HG03103 (cell line): ENCODE measurements at regions not wholly inside any gene's neighbourhood (a gene's known extent, or its start where the extent isn't known, plus 50 kb on each side); places are given as distances from the start of the nearest gene placed in this dataset.

Source experiments
- ATAC-seq: cut with Tn5 transposase; IDR thresholded peaks from one replicate; pipeline ENCODE4 v1.9.1; 2021; ENCODE audit warnings: low read depth; ENCODE audit not compliant: unreplicated experiment

GRCh38 chr12:118603610-118604361 is 227.4 kb downstream of the SUDS3 start:
- ATAC-seq = no peak

GRCh38 chr12:118606690-118607089 is 230.3 kb downstream of the SUDS3 start:
- ATAC-seq = no peak

GRCh38 chr12:118607831-118608230 is 231.5 kb downstream of the SUDS3 start:
- ATAC-seq = no peak

- no peak for ATAC-seq
Observed at GRCh38 chr12:118608770-118609344, 232.5 kb downstream of the SUDS3 start.

- no peak for ATAC-seq
Observed at GRCh38 chr12:118611295-118611694, 234.9 kb downstream of the SUDS3 start.

GRCh38 chr12:118611770-118612169 is 235.4 kb downstream of the SUDS3 start:
- no peak for ATAC-seq

GRCh38 chr12:118617611-118618450 is 241.5 kb downstream of the SUDS3 start:
- ATAC-seq = no peak

GRCh38 chr12:118618695-118619094 is 242.3 kb downstream of the SUDS3 start:
- no peak for ATAC-seq

- ATAC-seq = no peak
Observed at GRCh38 chr12:118625050-118625675, 248.8 kb downstream of the SUDS3 start.

GRCh38 chr12:118633071-118633470 is 256.7 kb downstream of the SUDS3 start:
- ATAC-seq = no peak

GRCh38 chr12:118635276-118635675 is 258.9 kb downstream of the SUDS3 start:
- ATAC-seq = no peak

GRCh38 chr12:118637767-118638370 is 261.5 kb downstream of the SUDS3 start:
- no peak for ATAC-seq

GRCh38 chr12:118641249-118641648 is 264.9 kb downstream of the SUDS3 start:
- no peak for ATAC-seq

- no peak for ATAC-seq
Observed at GRCh38 chr12:118645219-118645618, 268.9 kb downstream of the SUDS3 start.

- ATAC-seq = no peak
Observed at GRCh38 chr12:118649765-118650585, 273.6 kb downstream of the SUDS3 start.

- ATAC-seq = no peak
Observed at GRCh38 chr12:118650586-118650960, 274.2 kb downstream of the SUDS3 start.

GRCh38 chr12:118651487-118651886 is 275.1 kb downstream of the SUDS3 start:
- ATAC-seq = no peak

- ATAC-seq = no peak
Observed at GRCh38 chr12:118655588-118655987, 279.2 kb downstream of the SUDS3 start.

- ATAC-seq = no peak
Observed at GRCh38 chr12:118680356-118680963, 300.9 kb upstream of the SRRM4 start.
